ENCODE measurements at regions not wholly inside any gene's neighbourhood (a gene's known extent, or its start where the extent isn't known, plus 50 kb on each side); places are given as distances from the start of the nearest gene placed in this dataset.

GRCh38 chr9:24846248-24846912 lies 300.7 kb upstream of the IZUMO3 start:
- H3K9me3 ChIP-seq (ENCODE audit: control insufficient read depth in 4 of 4, insufficient read depth in 3 of 4, low read length in 3 of 4), result no peaks in the 10 kb centered on the region
- DNase-seq (no peak), ATAC-seq (ENCODE audit: insufficient read depth, low FRiP score) (no peak)
- WGBS, 2 donors, result 63 to 75% methylated on average over 3 of the region's 3 CpGs
- H3K36me3 ChIP-seq (ENCODE audit: control insufficient read depth in 4 of 4, insufficient read depth in 4 of 4, low read length in 4 of 4), result no peaks in the 10 kb centered on the region
- TF ChIP-seq, protein P1, sequence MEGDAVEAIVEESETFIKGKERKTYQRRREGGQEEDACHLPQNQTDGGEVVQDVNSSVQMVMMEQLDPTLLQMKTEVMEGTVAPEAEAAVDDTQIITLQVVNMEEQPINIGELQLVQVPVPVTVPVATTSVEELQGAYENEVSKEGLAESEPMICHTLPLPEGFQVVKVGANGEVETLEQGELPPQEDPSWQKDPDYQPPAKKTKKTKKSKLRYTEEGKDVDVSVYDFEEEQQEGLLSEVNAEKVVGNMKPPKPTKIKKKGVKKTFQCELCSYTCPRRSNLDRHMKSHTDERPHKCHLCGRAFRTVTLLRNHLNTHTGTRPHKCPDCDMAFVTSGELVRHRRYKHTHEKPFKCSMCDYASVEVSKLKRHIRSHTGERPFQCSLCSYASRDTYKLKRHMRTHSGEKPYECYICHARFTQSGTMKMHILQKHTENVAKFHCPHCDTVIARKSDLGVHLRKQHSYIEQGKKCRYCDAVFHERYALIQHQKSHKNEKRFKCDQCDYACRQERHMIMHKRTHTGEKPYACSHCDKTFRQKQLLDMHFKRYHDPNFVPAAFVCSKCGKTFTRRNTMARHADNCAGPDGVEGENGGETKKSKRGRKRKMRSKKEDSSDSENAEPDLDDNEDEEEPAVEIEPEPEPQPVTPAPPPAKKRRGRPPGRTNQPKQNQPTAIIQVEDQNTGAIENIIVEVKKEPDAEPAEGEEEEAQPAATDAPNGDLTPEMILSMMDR (IDR thresholded peaks at IDR 0.05; ENCODE audit: control extremely low read depth, extremely low read depth), result no peak
- H3K9ac ChIP-seq (ENCODE audit: insufficient read depth in 1 of 2, low read length in 2 of 2), result no peak overlapping the region
- no peaks in the 10 kb centered on the region for H3K27me3 ChIP-seq (ENCODE audit: control insufficient read depth in 3 of 3, insufficient read depth in 3 of 3, low read length in 2 of 3)
- no peak overlapping the region for H3K27ac ChIP-seq (ENCODE audit: low read depth in 1 of 2, low read length in 1 of 2)
- no peaks in the 10 kb centered on the region for H3K4me1 ChIP-seq (ENCODE audit: control insufficient read depth in 5 of 5, insufficient read depth in 5 of 5, low read length in 5 of 5)
- no peak overlapping the region for H3K4me3 ChIP-seq

GRCh38 chr9:24844217-24844616 lies 298.5 kb upstream of the IZUMO3 start:
- WGBS, 2 donors, result 80 to 83% methylated on average over 2 of the region's 2 CpGs
- Histone ChIP-seq H3K27me3 (ENCODE audit: control insufficient read depth in 3 of 3, insufficient read depth in 3 of 3, low read length in 2 of 3) (no peaks in the 10 kb centered on the region), H3K4me1 (ENCODE audit: control insufficient read depth in 5 of 5, insufficient read depth in 5 of 5, low read length in 5 of 5) (no peaks in the 10 kb centered on the region), H3K9me3 (ENCODE audit: control insufficient read depth in 4 of 4, insufficient read depth in 3 of 4, low read length in 3 of 4) (no peaks in the 10 kb centered on the region), H3K4me3 (no peak overlapping the region), H3K9ac (ENCODE audit: insufficient read depth in 1 of 2, low read length in 2 of 2) (no peak overlapping the region), H3K36me3 (ENCODE audit: control insufficient read depth in 4 of 4, insufficient read depth in 4 of 4, low read length in 4 of 4) (no peaks in the 10 kb centered on the region), H3K27ac (ENCODE audit: low read depth in 1 of 2, low read length in 1 of 2) (no peak overlapping the region)
- no peak for DNase-seq
- TF ChIP-seq, protein P1 (IDR thresholded peaks at IDR 0.05; ENCODE audit: control extremely low read depth, extremely low read depth), result no peak
- ATAC-seq (ENCODE audit: insufficient read depth, low FRiP score), result no peak

DNA sequence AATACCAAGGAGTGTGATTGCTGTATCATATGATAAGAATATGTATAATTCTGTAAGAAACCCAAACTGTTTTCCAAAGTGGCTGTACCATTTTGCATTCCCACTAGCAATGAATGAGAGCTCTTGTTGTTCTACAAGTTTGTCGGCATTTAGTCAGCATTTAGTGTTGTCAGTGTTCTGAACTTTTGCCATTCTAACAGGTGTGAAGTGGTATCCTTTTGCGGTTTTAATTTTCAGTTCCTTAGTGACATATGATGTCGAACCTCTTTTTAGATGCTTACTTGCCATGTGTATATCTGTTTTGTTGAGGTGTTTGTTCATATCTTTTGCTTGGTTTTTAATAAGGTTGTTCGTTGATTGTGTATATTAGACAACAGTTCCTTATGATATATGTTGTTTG lies 296.3 kb upstream of the IZUMO3 start:
- ATAC-seq (ENCODE audit: insufficient read depth, low FRiP score) (no peak), DNase-seq (no peak)
- Histone ChIP-seq H3K4me3 (no peak overlapping the region), H3K9ac (ENCODE audit: insufficient read depth in 1 of 2, low read length in 2 of 2) (no peak overlapping the region), H3K36me3 (ENCODE audit: control insufficient read depth in 4 of 4, insufficient read depth in 4 of 4, low read length in 4 of 4) (no peaks in the 10 kb centered on the region), H3K9me3 (ENCODE audit: control insufficient read depth in 4 of 4, insufficient read depth in 3 of 4, low read length in 3 of 4) (no peaks in the 10 kb centered on the region), H3K4me1 (ENCODE audit: control insufficient read depth in 5 of 5, insufficient read depth in 5 of 5, low read length in 5 of 5) (no peaks in the 10 kb centered on the region), H3K27ac (ENCODE audit: low read depth in 1 of 2, low read length in 1 of 2) (no peak overlapping the region), H3K27me3 (ENCODE audit: control insufficient read depth in 3 of 3, insufficient read depth in 3 of 3, low read length in 2 of 3) (no peaks in the 10 kb centered on the region)
- TF ChIP-seq, protein P1 (IDR thresholded peaks at IDR 0.05; ENCODE audit: control extremely low read depth, extremely low read depth), result no peak
- 84 to 86% methylated on average over 4 of the region's 4 CpGs for WGBS, 2 donors

DNA sequence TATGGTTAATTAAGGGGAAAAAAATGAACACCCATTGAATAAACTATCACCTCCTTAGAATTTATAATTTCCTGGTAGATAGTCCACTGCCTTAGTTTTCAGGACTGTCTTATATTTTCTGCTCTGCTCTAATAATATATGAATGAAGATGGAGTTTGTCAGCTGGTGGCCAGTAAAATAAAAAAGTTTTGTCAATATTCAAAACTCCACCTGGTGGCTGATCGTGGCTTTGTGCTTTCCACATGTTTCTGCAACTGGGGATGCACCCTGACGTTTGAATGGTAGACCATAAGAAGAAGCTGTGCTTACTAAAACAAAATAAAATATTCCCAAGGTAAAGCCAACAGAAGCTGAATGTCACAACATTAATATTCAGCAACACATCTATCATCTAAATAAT lies 286.6 kb upstream of the IZUMO3 start:
- Histone ChIP-seq H3K27ac (ENCODE audit: low read depth in 1 of 2, low read length in 1 of 2) (no peak overlapping the region), H3K9ac (ENCODE audit: insufficient read depth in 1 of 2, low read length in 2 of 2) (no peak overlapping the region), H3K36me3 (ENCODE audit: control insufficient read depth in 4 of 4, insufficient read depth in 4 of 4, low read length in 4 of 4) (no peaks in the 10 kb centered on the region), H3K4me1 (ENCODE audit: control insufficient read depth in 5 of 5, insufficient read depth in 5 of 5, low read length in 5 of 5) (no peaks in the 10 kb centered on the region), H3K9me3 (ENCODE audit: control insufficient read depth in 4 of 4, insufficient read depth in 3 of 4, low read length in 3 of 4) (no peaks in the 10 kb centered on the region), H3K27me3 (ENCODE audit: control insufficient read depth in 3 of 3, insufficient read depth in 3 of 3, low read length in 2 of 3) (no peaks in the 10 kb centered on the region), H3K4me3 (no peak overlapping the region)
- WGBS, 2 donors, result 30 to 34% methylated on average over 2 of the region's 2 CpGs
- DNase-seq, result no peak
- ATAC-seq (ENCODE audit: insufficient read depth, low FRiP score), result no peak
- TF ChIP-seq, protein P1 (IDR thresholded peaks at IDR 0.05; ENCODE audit: control extremely low read depth, extremely low read depth), result no peak

Measured in lung (tissue), 11 donors.